ENCODE measurements at regions not wholly inside any gene's neighbourhood (a gene's known extent, or its start where the extent isn't known, plus 50 kb on each side); places are given as distances from the start of the nearest gene placed in this dataset. TPM values are rescaled to one million over a fixed set of nuclear protein-coding genes. Genes with fewer than 3 reads are reported as not detected.
"Not testable (repeated sequence)": the region's sequence is repeated elsewhere in the genome, so short reads cannot be mapped to it uniquely, and the experiment has no call there.

DNA sequence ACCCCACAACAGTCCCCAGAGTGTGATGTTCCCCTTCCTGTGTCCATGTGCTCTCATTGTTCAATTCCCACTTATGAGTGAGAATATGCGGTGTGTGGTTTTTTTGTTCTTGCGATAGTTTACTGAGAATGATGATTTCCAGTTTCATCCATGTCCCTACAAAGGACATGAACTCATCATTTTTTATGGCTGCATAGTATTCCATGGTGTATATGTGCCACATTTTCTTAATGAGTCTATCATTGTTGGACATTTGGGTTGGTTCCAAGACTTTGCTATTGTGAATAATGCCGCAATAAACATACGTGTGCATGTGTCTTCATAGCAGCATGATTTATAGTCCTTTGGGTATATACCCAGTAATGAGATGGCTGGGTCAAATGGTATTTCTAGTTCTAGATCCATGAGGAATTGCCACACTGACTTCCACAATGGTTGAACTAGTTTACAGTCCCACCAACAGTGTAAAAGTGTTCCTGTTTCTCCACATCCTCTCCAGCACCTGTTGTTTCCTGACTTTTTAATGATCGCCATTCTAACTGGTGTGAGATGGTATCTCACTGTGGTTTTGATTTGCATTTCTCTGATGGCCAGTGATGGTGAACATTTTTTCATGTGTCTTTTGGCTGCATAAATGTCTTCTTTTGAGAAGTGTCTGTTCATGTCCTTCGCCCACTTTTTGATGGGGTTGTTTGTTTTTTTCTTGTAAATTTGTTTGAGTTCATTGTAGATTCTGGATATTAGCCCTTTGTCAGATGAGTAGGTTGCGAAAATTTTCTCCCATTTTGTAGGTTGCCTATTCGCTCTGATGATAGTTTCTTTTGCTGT lies 120.0 kb downstream of the GOSR1 start:
- DNase-seq (ENCODE audit: low spot score in 2 of 2); FAIRE-seq: not testable (repeated sequence)

DNA sequence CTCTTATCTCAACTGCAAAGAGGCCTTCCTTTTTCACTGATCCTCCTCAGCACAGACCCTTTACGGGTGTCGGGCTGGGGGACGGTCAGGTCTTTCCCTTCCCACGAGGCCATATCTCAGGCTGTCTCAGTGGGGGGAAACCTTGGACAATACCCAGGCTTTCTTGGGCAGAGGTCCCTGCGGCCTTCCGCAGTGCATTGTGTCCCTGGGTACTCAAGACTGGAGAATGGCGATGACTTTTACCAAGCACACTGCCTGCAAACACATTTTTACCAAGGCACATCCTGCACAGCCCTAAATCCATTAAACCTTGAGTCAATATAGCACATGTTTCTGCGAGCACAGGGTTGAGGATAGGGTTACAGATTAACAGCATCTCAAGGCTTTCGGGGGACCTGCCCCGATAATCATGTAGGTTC lies 117.8 kb downstream of the GOSR1 start:
- not testable (repeated sequence) for FAIRE-seq; DNase-seq (ENCODE audit: low spot score in 2 of 2)

DNA sequence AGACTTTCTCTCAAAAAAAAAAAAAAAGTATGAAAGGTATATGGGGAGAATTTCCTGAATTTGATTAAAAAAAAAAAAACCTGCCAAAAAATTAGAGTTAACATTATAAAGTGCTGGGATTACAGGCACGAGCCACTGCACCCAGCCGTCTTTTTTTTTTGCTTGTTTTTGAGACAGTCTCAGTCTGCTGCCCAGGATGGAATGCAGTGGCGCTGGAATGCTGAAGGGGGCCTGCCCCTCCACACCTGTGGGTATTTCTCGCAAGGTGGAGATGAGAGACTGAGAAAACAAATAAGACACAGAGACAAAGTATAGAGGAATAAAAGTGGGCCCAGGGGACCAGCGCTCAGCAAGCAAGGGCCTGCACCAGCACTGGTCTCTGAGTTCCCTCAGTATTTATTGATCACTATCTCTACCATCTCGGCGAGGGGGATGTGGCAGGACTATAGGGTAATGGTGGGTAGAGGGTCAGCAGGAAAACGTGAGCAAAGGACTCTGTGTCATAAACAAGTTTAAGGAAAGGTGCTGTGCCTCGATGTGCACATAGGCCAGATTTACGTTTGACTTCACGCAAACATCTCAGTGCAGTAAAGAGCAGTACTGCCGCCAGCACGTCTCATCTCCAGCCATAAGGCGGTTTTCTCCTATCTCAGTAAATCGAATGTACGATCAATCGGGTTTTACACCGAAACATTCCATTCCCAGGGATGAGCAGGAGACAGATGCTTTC lies 117.2 kb downstream of the GOSR1 start:
- no peak for FAIRE-seq
- no peak for DNase-seq (ENCODE audit: low spot score in 2 of 2)

DNA sequence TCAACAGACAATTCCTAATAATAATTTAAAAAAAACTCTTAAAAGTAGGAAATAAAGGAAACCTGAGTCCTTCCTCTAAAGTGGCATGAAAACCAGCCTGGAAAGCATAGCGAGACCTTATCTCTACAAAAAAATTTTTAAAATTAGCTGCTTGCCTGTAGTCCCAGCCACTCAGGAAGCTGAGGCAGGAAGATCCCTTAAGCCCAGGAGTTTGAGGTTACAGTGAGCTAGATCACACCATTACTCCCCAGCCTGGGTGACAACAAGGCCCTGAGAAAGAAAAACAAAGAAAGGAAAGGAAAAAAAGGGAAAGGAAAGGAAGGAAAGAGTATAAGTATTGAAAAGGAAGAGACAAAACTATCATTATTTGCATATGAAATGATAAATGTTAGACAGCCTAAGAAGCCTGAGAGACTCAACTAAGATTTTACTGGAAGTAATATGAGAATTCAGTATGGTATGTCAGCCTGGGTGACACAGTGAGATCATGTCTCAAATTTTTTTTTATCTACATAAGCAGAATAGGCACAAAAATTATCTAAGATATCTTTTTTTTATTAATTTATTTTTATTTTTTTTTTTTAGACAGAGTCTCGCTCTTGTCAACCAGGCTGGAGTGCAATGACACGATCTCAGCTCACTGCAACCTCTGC lies 113.0 kb downstream of the GOSR1 start:
- DNase-seq (ENCODE audit: low spot score in 2 of 2) (no peak), FAIRE-seq (no peak)

- no peak for FAIRE-seq
These were observed 112.2 kb downstream of the GOSR1 start for GRCh38 chr17:30589431-30589830.

DNA sequence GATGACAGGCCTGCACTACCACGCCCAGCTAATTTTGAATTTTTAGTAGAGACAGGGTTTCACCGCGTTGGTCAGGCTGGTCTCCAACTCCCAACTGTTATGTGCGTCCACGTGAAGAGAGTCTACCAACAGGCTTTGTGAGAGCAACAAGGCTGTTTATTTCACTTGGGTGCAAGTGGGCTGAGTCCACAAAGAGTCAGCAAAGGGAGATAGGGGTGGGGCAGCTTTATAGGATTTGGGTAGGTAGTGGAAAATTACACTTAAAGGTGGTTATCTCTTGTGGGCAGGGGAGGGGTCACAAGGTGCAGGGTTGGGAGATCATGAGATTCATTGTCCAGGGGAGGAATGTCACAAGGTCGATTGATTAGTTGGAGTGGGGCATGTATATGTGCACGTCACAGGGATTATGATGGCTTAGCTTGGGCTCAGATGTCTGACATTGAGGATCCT lies 111.6 kb downstream of the GOSR1 start:
- DNase-seq (ENCODE audit: low spot score in 2 of 2) (no peak), FAIRE-seq (no peak)

More at GRCh38 chr17:30589431-30589830, 112.2 kb downstream of the GOSR1 start:
- no peak for DNase-seq (ENCODE audit: low spot score in 2 of 2)

DNA sequence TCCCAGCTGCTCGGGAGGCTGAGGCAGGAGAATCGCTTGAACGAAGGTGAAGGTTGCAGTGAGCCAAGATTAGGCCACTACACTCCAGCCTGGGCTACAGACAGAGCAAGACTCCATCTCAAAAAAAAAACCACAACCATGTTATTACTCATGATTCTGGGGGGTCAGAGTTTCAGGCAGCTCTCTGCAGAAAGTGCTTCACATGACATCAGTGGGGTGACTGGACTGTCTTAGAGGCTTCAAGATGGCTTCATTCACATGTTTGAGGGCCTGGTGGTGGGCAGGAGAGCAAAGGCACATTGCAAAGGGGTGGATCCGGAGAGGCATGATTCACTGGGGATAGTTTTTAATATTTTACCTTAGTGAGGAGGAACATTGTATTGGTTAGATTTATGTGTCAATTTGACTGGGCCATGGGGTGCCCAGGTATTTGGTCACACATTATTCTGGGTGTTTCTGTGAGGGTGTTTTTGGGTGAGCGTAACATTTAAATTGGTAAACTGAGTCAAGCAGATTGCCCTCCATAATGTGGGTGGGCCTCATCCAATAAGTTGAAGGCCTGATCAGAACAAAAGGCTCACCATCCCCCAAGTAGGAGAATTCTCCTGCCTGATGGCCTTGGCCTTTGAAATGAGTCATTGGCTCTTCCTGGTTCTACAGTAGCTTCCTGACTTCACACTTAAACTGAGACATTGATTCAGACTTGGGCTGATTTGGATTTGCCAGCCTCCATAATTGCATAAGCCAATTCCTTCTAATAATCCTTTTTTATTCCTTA lies 109.8 kb downstream of the GOSR1 start:
- DNase-seq (ENCODE audit: low spot score in 2 of 2), result no peak
- FAIRE-seq, result no peak

GRCh38 chr17:30584810-30585209 lies 107.6 kb downstream of the GOSR1 start:
- FAIRE-seq (no peak), DNase-seq (ENCODE audit: low spot score in 2 of 2) (no peak)

DNA sequence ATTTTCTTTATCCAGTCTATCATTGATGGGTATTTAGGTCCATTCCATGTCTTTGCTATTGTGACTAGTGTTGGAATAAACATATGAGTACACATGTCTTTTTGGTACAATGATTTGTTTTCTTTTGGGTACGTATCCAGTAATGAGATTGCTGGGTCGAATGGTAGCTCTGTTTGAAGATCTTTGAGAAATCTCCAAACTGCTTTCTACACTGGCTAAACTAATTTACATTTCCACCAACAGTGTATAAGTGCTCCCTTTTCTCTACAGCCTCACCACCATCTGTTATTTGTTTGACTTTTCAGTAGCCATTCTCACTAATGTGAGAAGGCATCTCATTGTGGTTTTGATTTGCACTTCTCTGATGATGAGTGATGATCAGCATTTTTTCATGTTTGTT lies 103.7 kb downstream of the GOSR1 start:
- no peak for DNase-seq (ENCODE audit: low spot score in 2 of 2)
- FAIRE-seq, result no peak

- FAIRE-seq, result no peak
These were observed 102.6 kb downstream of the GOSR1 start for GRCh38 chr17:30579610-30580315.

GRCh38 chr17:30578015-30578717 lies 101.0 kb downstream of the GOSR1 start:
- not testable (repeated sequence) for FAIRE-seq; DNase-seq (ENCODE audit: low spot score in 2 of 2)

More at GRCh38 chr17:30579610-30580315, 102.6 kb downstream of the GOSR1 start:
- no peak for DNase-seq (ENCODE audit: low spot score in 2 of 2)

Small RNAs in the stretch of these regions (small RNA-seq; reads per million reads assigned to genes)
- not detected for gene AC005562.1
- not detected for gene AC127024.7
- not detected for gene RN7SL316P
